ENCODE measurements at regions not wholly inside any gene's neighbourhood (a gene's known extent, or its start where the extent isn't known, plus 50 kb on each side); places are given as distances from the start of the nearest gene placed in this dataset.

DNA sequence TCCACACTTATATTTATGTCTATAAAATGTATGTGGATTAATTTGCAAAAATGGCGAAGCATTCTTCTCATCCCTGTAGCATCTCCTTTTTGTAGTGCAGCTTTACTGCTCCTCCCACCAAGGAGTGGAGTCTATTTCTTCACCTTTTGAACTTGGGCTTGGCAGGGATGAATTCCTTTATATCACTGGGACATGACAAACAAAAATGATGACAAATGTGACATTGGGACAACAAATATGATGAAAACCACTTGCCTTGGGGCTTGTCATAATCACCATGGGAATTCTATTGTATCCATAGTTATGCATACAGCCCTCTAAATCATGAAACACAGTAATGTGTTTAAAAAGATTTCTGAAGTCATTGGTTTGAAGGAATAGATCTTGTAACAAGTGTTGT lies 155.0 kb downstream of the TNFSF18 start:
- no peak for TF ChIP-seq CTCF (IDR thresholded peaks at IDR 0.05)
- Mint-ChIP-seq H3K27ac (ENCODE audit: unreplicated experiment) (no peak overlapping the region), H3K4me1 (ENCODE audit: unreplicated experiment) (peaks cover 34% of the 10 kb centered on the region), H3K4me3 (ENCODE audit: unreplicated experiment) (no peak overlapping the region), H3K9me3 (ENCODE audit: unreplicated experiment) (no peaks in the 10 kb centered on the region), H3K27me3 (ENCODE audit: unreplicated experiment) (no peaks in the 10 kb centered on the region), H3K36me3 (ENCODE audit: unreplicated experiment) (peaks cover under 1% of the 10 kb centered on the region)
- DNase-seq (ENCODE audit: extremely low spot score, unreplicated experiment): no peak

DNA sequence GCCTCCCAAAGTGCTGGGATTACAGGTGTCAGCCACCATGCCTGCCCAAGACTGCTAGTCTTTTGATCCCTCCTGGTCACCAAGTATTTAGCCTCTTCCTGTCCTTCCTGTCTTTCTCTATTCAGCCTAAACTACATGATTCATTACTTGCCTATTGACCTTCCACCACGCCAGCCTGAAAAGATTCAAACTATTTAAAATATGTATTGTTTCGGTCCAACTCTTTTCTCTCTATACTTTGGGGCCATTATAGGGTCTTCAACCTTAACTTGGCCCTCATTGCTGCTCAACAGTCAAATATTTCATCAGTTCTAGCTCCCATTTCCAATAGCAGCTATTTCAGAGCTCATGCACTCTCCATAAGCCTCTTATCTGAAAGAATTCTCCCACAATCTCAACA lies 153.0 kb downstream of the TNFSF18 start:
- Mint-ChIP-seq H3K9me3 (ENCODE audit: unreplicated experiment) (no peaks in the 10 kb centered on the region), H3K27me3 (ENCODE audit: unreplicated experiment) (no peaks in the 10 kb centered on the region), H3K36me3 (ENCODE audit: unreplicated experiment) (peaks cover 2% of the 10 kb centered on the region), H3K27ac (ENCODE audit: unreplicated experiment) (no peak overlapping the region), H3K4me1 (ENCODE audit: unreplicated experiment) (peaks cover 40% of the 10 kb centered on the region), H3K4me3 (ENCODE audit: unreplicated experiment) (no peak overlapping the region)
- DNase-seq (ENCODE audit: extremely low spot score, unreplicated experiment): no peak
- TF ChIP-seq CTCF (IDR thresholded peaks at IDR 0.05): no peak

- Mint-ChIP-seq H3K27me3 (ENCODE audit: unreplicated experiment) (no peaks in the 10 kb centered on the region), H3K36me3 (ENCODE audit: unreplicated experiment) (peaks cover 2% of the 10 kb centered on the region), H3K4me3 (ENCODE audit: unreplicated experiment) (no peak overlapping the region), H3K4me1 (ENCODE audit: unreplicated experiment) (peaks cover 47% of the 10 kb centered on the region), H3K27ac (ENCODE audit: unreplicated experiment) (no peak overlapping the region), H3K9me3 (ENCODE audit: unreplicated experiment) (no peaks in the 10 kb centered on the region)
- DNase-seq (ENCODE audit: extremely low spot score, unreplicated experiment): no peak
- TF ChIP-seq CTCF (IDR thresholded peaks at IDR 0.05): no peak
Measured at GRCh38 chr1:172898866-172899265, 151.9 kb downstream of the TNFSF18 start.

- DNase-seq (ENCODE audit: extremely low spot score, unreplicated experiment): no peak
- H3K36me3 Mint-ChIP-seq (ENCODE audit: unreplicated experiment): peaks cover 2% of the 10 kb centered on the region
- no peaks in the 10 kb centered on the region for H3K27me3 Mint-ChIP-seq (ENCODE audit: unreplicated experiment)
- no peak overlapping the region for H3K4me3 Mint-ChIP-seq (ENCODE audit: unreplicated experiment)
- no peak for TF ChIP-seq CTCF (IDR thresholded peaks at IDR 0.05)
- peaks cover 53% of the 10 kb centered on the region for H3K4me1 Mint-ChIP-seq (ENCODE audit: unreplicated experiment)
- no peak overlapping the region for H3K27ac Mint-ChIP-seq (ENCODE audit: unreplicated experiment)
- H3K9me3 Mint-ChIP-seq (ENCODE audit: unreplicated experiment): no peaks in the 10 kb centered on the region
Measured at GRCh38 chr1:172900376-172900997, 150.3 kb downstream of the TNFSF18 start.

DNA sequence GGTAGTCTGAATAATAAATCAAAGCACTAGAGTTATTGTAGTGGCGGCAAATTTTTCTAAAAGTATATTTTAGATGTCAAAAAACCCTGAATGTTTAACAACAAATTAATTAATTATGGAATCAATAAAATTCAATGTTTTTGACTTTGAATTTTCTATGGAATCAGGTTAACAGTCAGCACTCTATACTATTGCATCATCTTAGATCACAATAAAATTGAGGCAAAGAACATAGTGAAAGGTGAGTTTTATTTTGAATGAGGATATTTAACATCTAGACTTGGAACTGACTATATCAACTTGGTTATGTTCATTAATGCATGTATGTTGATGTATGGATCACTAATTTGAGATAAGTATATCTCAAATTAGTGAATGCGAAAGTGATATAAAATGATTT lies 148.5 kb downstream of the TNFSF18 start:
- Mint-ChIP-seq H3K4me1 (ENCODE audit: unreplicated experiment) (peaks cover 53% of the 10 kb centered on the region), H3K9me3 (ENCODE audit: unreplicated experiment) (no peaks in the 10 kb centered on the region), H3K36me3 (ENCODE audit: unreplicated experiment) (peaks cover 2% of the 10 kb centered on the region), H3K4me3 (ENCODE audit: unreplicated experiment) (no peak overlapping the region), H3K27me3 (ENCODE audit: unreplicated experiment) (no peaks in the 10 kb centered on the region), H3K27ac (ENCODE audit: unreplicated experiment) (no peak overlapping the region)
- TF ChIP-seq CTCF (IDR thresholded peaks at IDR 0.05): no peak
- no peak for DNase-seq (ENCODE audit: extremely low spot score, unreplicated experiment)
